Osteoblast (primary cell): ENCODE measurements at regions not wholly inside any gene's neighbourhood (a gene's known extent, or its start where the extent isn't known, plus 50 kb on each side); places are given as distances from the start of the nearest gene placed in this dataset.

Experiments used
- DNase-seq: peaks from one replicate; pipeline ENCODE4 v3.0.0; 2011; ENCODE audit warnings: low spot score, mixed read lengths; ENCODE audit not compliant: insufficient read length; ENCODE audit errors: missing footprints
- H2AFZ ChIP-seq: 2 replicates; pipeline ENCODE4 v1.6.0; 2011; ENCODE audit warnings: mild to moderate bottlenecking, low read length
- H3K27ac ChIP-seq: 2 replicates; pipeline ENCODE4 v1.5.1; 2011; ENCODE audit warnings: mild to moderate bottlenecking, low read depth, low read length, moderate library complexity
- H3K27me3 ChIP-seq: 2 replicates; pipeline ENCODE4 v1.6.0; 2012; ENCODE audit warnings: mild to moderate bottlenecking, control low read depth, inconsistent platforms, low read length, moderate library complexity; ENCODE audit not compliant: insufficient read depth
- H3K36me3 ChIP-seq: 2 replicates; pipeline ENCODE4 v1.5.1; 2011; ENCODE audit warnings: mild to moderate bottlenecking, low read length, control low read depth, moderate library complexity; ENCODE audit not compliant: insufficient read depth
- H3K4me1 ChIP-seq: 2 replicates; pipeline ENCODE4 v1.5.1; 2011; ENCODE audit warnings: mild to moderate bottlenecking, low read length, control low read depth, moderate library complexity; ENCODE audit not compliant: insufficient read depth
- H3K4me2 ChIP-seq: 2 replicates; pipeline ENCODE4 v1.6.0; 2011; ENCODE audit warnings: mild to moderate bottlenecking, low read length; ENCODE audit not compliant: insufficient read depth
- H3K4me3 ChIP-seq: fragments of 200-600 bp; sonication (generic); 3 replicates; pipeline ENCODE4 v1.5.1; 2012; ENCODE audit warnings: mild to moderate bottlenecking, low read length, inconsistent platforms; ENCODE audit not compliant: insufficient read depth
- H3K79me2 ChIP-seq: 2 replicates; pipeline ENCODE4 v1.6.0; 2012; ENCODE audit warnings: mild to moderate bottlenecking, low read length, control low read depth, inconsistent platforms; ENCODE audit not compliant: insufficient read depth
- H3K9me3 ChIP-seq: 2 replicates; pipeline ENCODE4 v1.5.1; 2011; ENCODE audit warnings: low read depth, low read length, control low read depth
- H4K20me1 ChIP-seq: 2 replicates; pipeline ENCODE4 v1.6.0; 2012; ENCODE audit warnings: mild to moderate bottlenecking, low read length, control low read depth; ENCODE audit not compliant: insufficient read depth
- CTCF ChIP-seq: IDR thresholded peaks from 2 replicates; pipeline ENCODE4 v1.5.1; 2011; ENCODE audit warnings: mild to moderate bottlenecking, low read depth, low read length, moderate library complexity; ENCODE audit errors: extremely low read depth

- no peak overlapping the region for H3K27ac ChIP-seq
- H4K20me1 ChIP-seq, result no peaks in the 10 kb centered on the region
- H3K4me2 ChIP-seq, result no peak overlapping the region
- no peak for DNase-seq
- no peak overlapping the region for H3K4me3 ChIP-seq
- no peaks in the 10 kb centered on the region for H3K36me3 ChIP-seq
- H3K27me3 ChIP-seq, result no peaks in the 10 kb centered on the region
- H3K79me2 ChIP-seq, result no peaks in the 10 kb centered on the region
- no peak for TF ChIP-seq CTCF
- peaks cover 8% of the 10 kb centered on the region for H3K9me3 ChIP-seq
- no peak overlapping the region for H2AFZ ChIP-seq
- peaks cover 4% of the 10 kb centered on the region for H3K4me1 ChIP-seq
Observed at GRCh38 chr1:118360817-118361216, 175.8 kb upstream of the SPAG17 start.

- Histone ChIP-seq H3K36me3 (no peaks in the 10 kb centered on the region), H3K4me1 (peaks cover under 1% of the 10 kb centered on the region), H3K4me3 (no peak overlapping the region), H3K27me3 (no peaks in the 10 kb centered on the region), H2AFZ (no peak overlapping the region), H3K27ac (no peak overlapping the region), H3K9me3 (no peaks in the 10 kb centered on the region), H3K79me2 (no peaks in the 10 kb centered on the region), H4K20me1 (no peaks in the 10 kb centered on the region), H3K4me2 (no peak overlapping the region)
- DNase-seq, result no peak
- no peak for TF ChIP-seq CTCF
Observed at GRCh38 chr1:118346936-118347335, 161.9 kb upstream of the SPAG17 start.

- no peak overlapping the region for H3K27ac ChIP-seq
- H3K4me3 ChIP-seq, result no peak overlapping the region
- H4K20me1 ChIP-seq, result no peaks in the 10 kb centered on the region
- H3K4me1 ChIP-seq, result peaks cover 29% of the 10 kb centered on the region
- no peak for TF ChIP-seq CTCF
- no peaks in the 10 kb centered on the region for H3K36me3 ChIP-seq
- peak overlapping the region; percentile 16 for H3K4me2 ChIP-seq
- H3K27me3 ChIP-seq, result no peaks in the 10 kb centered on the region
- no peak for DNase-seq
- H3K79me2 ChIP-seq, result no peaks in the 10 kb centered on the region
- H2AFZ ChIP-seq, result peak overlapping the region; percentile 33
- H3K9me3 ChIP-seq, result no peaks in the 10 kb centered on the region
Observed at GRCh38 chr1:118340928-118341910, 156.2 kb upstream of the SPAG17 start.

- Histone ChIP-seq H3K4me1 (peaks cover 46% of the 10 kb centered on the region), H3K4me3 (no peak overlapping the region), H4K20me1 (no peaks in the 10 kb centered on the region), H3K27me3 (no peaks in the 10 kb centered on the region), H3K9me3 (no peaks in the 10 kb centered on the region), H3K36me3 (no peaks in the 10 kb centered on the region), H2AFZ (no peak overlapping the region), H3K4me2 (no peak overlapping the region), H3K79me2 (no peaks in the 10 kb centered on the region), H3K27ac (no peak overlapping the region)
- DNase-seq, result no peak
- TF ChIP-seq CTCF, result no peak
Observed at GRCh38 chr1:118339400-118340124, 154.5 kb upstream of the SPAG17 start.
